NCI-H2196 treated with DMSO at 0.1 percent for 48 hours (cell line): ENCODE measurements at regions not wholly inside any gene's neighbourhood (a gene's known extent, or its start where the extent isn't known, plus 50 kb on each side); places are given as distances from the start of the nearest gene placed in this dataset.
A peak's percentile ranks its signal among the peaks of the same experiment; 100 is the strongest.

Source experiments
- DNase-seq: peaks from one replicate; lab custom pipeline; 2025; ENCODE audit not compliant: unreplicated experiment; lab: John Stamatoyannopoulos, UW

- DNase-seq: no peak
Observed at GRCh38 chr6:154561750-154562149, 51.3 kb upstream of the CNKSR3 start.

- DNase-seq: no peak
Observed at GRCh38 chr6:154565331-154565730, 54.8 kb upstream of the CNKSR3 start.

GRCh38 chr6:154566866-154567265 lies 56.4 kb upstream of the CNKSR3 start:
- DNase-seq: no peak

GRCh38 chr6:154567695-154568220 lies 57.3 kb upstream of the CNKSR3 start:
- DNase-seq: peak; percentile 63

GRCh38 chr6:154569156-154569862 lies 58.8 kb upstream of the CNKSR3 start:
- peak; percentile 46 for DNase-seq

GRCh38 chr6:154570505-154570904 lies 60.0 kb upstream of the CNKSR3 start:
- no peak for DNase-seq

GRCh38 chr6:154572556-154572955 lies 62.1 kb upstream of the CNKSR3 start:
- no peak for DNase-seq

- no peak for DNase-seq
Observed at GRCh38 chr6:154578004-154578559, 67.6 kb upstream of the CNKSR3 start.

GRCh38 chr6:154579046-154579445 lies 68.6 kb upstream of the CNKSR3 start:
- DNase-seq: no peak

- DNase-seq: no peak
Observed at GRCh38 chr6:154579485-154579884, 69.0 kb upstream of the CNKSR3 start.

GRCh38 chr6:154580397-154581135 lies 70.1 kb upstream of the CNKSR3 start:
- DNase-seq: no peak

- no peak for DNase-seq
Observed at GRCh38 chr6:154582696-154583095, 72.2 kb upstream of the CNKSR3 start.

- DNase-seq: no peak
Observed at GRCh38 chr6:154583546-154584188, 73.2 kb upstream of the CNKSR3 start.

GRCh38 chr6:154590756-154591155 lies 80.3 kb upstream of the CNKSR3 start:
- peak; percentile 93 for DNase-seq

- DNase-seq: no peak
Observed at GRCh38 chr6:154591234-154591633, 80.7 kb upstream of the CNKSR3 start.

- no peak for DNase-seq
Observed at GRCh38 chr6:154592199-154592860, 81.8 kb upstream of the CNKSR3 start.

- peak; percentile 85 for DNase-seq
Observed at GRCh38 chr6:154593122-154593521, 82.6 kb upstream of the CNKSR3 start.

GRCh38 chr6:154594496-154595198 lies 84.2 kb upstream of the CNKSR3 start:
- no peak for DNase-seq

- no peak for DNase-seq
Observed at GRCh38 chr6:154595538-154595937, 85.1 kb upstream of the CNKSR3 start.

- DNase-seq: no peak
Observed at GRCh38 chr6:154596009-154596408, 85.5 kb upstream of the CNKSR3 start.
